CD4-positive, alpha-beta T cell treated with Interleukin-10 for 1 hour (primary cell): ENCODE measurements at regions not wholly inside any gene's neighbourhood (a gene's known extent, or its start where the extent isn't known, plus 50 kb on each side); places are given as distances from the start of the nearest gene placed in this dataset.
"Not testable (repeated sequence)": the region's sequence is repeated elsewhere in the genome, so short reads cannot be mapped to it uniquely, and the experiment has no call there.

Source experiments
- DNase-seq: peaks from one replicate; pipeline ENCODE4 v3.0.0-alpha.2; 2020

- no peak for DNase-seq
Measured at GRCh38 chr5:21007781-21008180, 1019.8 kb upstream of the CDH18 start.

GRCh38 chr5:20988933-20989332, 1000.9 kb upstream of the CDH18 start:
- not testable (repeated sequence) for DNase-seq

GRCh38 chr5:20985754-20986153, 997.8 kb upstream of the CDH18 start:
- no peak for DNase-seq

GRCh38 chr5:20974426-20974825, 986.4 kb upstream of the CDH18 start:
- DNase-seq = no peak

- DNase-seq = no peak
Measured at GRCh38 chr5:20972419-20972925, 984.5 kb upstream of the CDH18 start.

GRCh38 chr5:20959347-20959746, 971.3 kb upstream of the CDH18 start:
- DNase-seq = no peak

- DNase-seq = no peak
Measured at GRCh38 chr5:20958641-20959040, 970.6 kb upstream of the CDH18 start.

- DNase-seq = no peak
Measured at GRCh38 chr5:20956134-20956533, 968.1 kb upstream of the CDH18 start.

- no peak for DNase-seq
Measured at GRCh38 chr5:20949636-20950035, 961.6 kb upstream of the CDH18 start.

GRCh38 chr5:20943183-20943971, 955.4 kb upstream of the CDH18 start:
- DNase-seq = not testable (repeated sequence)

- DNase-seq = not testable (repeated sequence)
Measured at GRCh38 chr5:20942603-20943002, 954.6 kb upstream of the CDH18 start.

GRCh38 chr5:20940786-20941185, 952.8 kb upstream of the CDH18 start:
- not testable (repeated sequence) for DNase-seq

- DNase-seq = not testable (repeated sequence)
Measured at GRCh38 chr5:20890936-20891335, 902.9 kb upstream of the CDH18 start.

GRCh38 chr5:20875726-20876125, 887.7 kb upstream of the CDH18 start:
- not testable (repeated sequence) for DNase-seq

- not testable (repeated sequence) for DNase-seq
Measured at GRCh38 chr5:20865892-20866291, 877.9 kb upstream of the CDH18 start.

- no peak for DNase-seq
Measured at GRCh38 chr5:20833081-20833627, 845.2 kb upstream of the CDH18 start.

- no peak for DNase-seq
Measured at GRCh38 chr5:20832204-20833080, 844.4 kb upstream of the CDH18 start.

GRCh38 chr5:20825951-20826350, 838.0 kb upstream of the CDH18 start:
- DNase-seq = not testable (repeated sequence)

- DNase-seq = not testable (repeated sequence)
Measured at GRCh38 chr5:20797216-20797615, 809.2 kb upstream of the CDH18 start.

- not testable (repeated sequence) for DNase-seq
Measured at GRCh38 chr5:20784755-20785154, 796.8 kb upstream of the CDH18 start.

- not testable (repeated sequence) for DNase-seq
Measured at GRCh38 chr5:20783484-20783883, 795.5 kb upstream of the CDH18 start.

- DNase-seq = not testable (repeated sequence)
Measured at GRCh38 chr5:20771338-20771737, 783.3 kb upstream of the CDH18 start.

GRCh38 chr5:20765074-20765473, 777.1 kb upstream of the CDH18 start:
- not testable (repeated sequence) for DNase-seq
